Psoas muscle (tissue), 7 donors: ENCODE measurements at regions not wholly inside any gene's neighbourhood (a gene's known extent, or its start where the extent isn't known, plus 50 kb on each side); places are given as distances from the start of the nearest gene placed in this dataset.
A peak's percentile ranks its signal among the peaks of the same experiment; 100 is the strongest.

Experiments
- ATAC-seq, 4 donors: fragments of 200-7000 bp; cut with Tn5 transposase; one replicate each; pipeline ENCODE4 v1.9.1; 2020; ENCODE audit warnings: moderate library complexity in 3 of 4, mild to moderate bottlenecking in 2 of 4
- DNase-seq, 2 donors: peaks; one replicate each; pipeline ENCODE4 v3.0.0-alpha.2; 2020
- H3K27ac ChIP-seq: fragments of 200-600 bp; one replicate; pipeline ENCODE4 v1.8.0; 2022
- H3K27me3 ChIP-seq, 3 donors: fragments of 200-600 bp in 1 of 3; one replicate each; pipeline versions ENCODE4 v1.6.1 to v1.8.0; 2013 to 2022; ENCODE audit warnings: low read length in 2 of 3, mild to moderate bottlenecking in 2 of 3, moderate library complexity in 1 of 3; ENCODE audit not compliant: insufficient read depth in 3 of 3
- H3K36me3 ChIP-seq, 2 donors: fragments of 200-600 bp in 1 of 2; one replicate each; pipeline versions ENCODE4 v1.6.1 to v1.8.0; 2013 to 2022; ENCODE audit warnings: low read depth in 1 of 2, mild to moderate bottlenecking in 1 of 2, moderate library complexity in 1 of 2; ENCODE audit not compliant: insufficient read depth in 1 of 2
- H3K4me1 ChIP-seq: fragments of 200-600 bp; one replicate; pipeline ENCODE4 v1.8.0; 2022
- H3K4me3 ChIP-seq: fragments of 200-600 bp; one replicate; pipeline ENCODE4 v1.8.0; 2022; ENCODE audit warnings: mild to moderate bottlenecking
- H3K9me3 ChIP-seq: fragments of 200-600 bp; one replicate; pipeline ENCODE4 v1.8.0; 2022
- CTCF ChIP-seq: fragments of 200-600 bp; IDR thresholded peaks from one replicate; pipeline ENCODE4 v1.8.0; 2022; ENCODE audit warnings: antibody characterized with exemption
- WGBS, 3 donors: extraction: QIAGEN DNeasy Blood & Tissue Kit; methylation state at CpG; one replicate each; pipeline versions ENCODE4 v1.1.6 to v1.1.7; 2013; 5-methylcytosine and 5-hydroxymethylcytosine counted together
- intact Hi-C, 2 donors: fragments of 100-400 bp; cut with DNase I; formaldehyde crosslinking; loops; one replicate each; pipeline versions ENCODE4 v1.11.0 to v1.14.2; 2022
- donor health status: healthy with polysubstance abuse.
- donor health status: DM: no; HTN: no; CAD: no; lungs with moderate emphysema.
- donor health status: Bipolar disorder and iron deficiency.
- donor health status: healthy.
- donor health status: DM: yes; HTN: yes; CAD: no.
- donor health status: DM: no; HTN: no; CAD: no.
- donor health status: DM: yes; HTN: yes; CAD: no.

- 47 to 59% (median 48%) methylated on average over 9 of the region's 9 CpGs for WGBS, 3 donors
- intact Hi-C loops: loop anchor here (1.0 to 5.0 kb wide), 5 partner anchors 38 to 123 kb away; partner anchors contain the start of gene HNRNPU (in 2 of the 2)
Observed at GRCh38 chr1:244919320-244920282, 55.3 kb upstream of the HNRNPU start.

GRCh38 chr1:244918421-244919319 is 54.3 kb upstream of the HNRNPU start:
- Histone ChIP-seq H3K27me3 (no peaks in the 10 kb centered on the region), H3K27ac (peak overlapping the region; percentile 91), H3K4me1 (peaks cover 23% of the 10 kb centered on the region), H3K4me3 (peak overlapping the region; percentile 67), H3K9me3 (no peaks in the 10 kb centered on the region), H3K36me3 (no peaks in the 10 kb centered on the region)
- intact Hi-C loops: loop anchor here (1.0 to 5.0 kb wide), 3 partner anchors 54 to 124 kb away; partner anchors contain the start of gene HNRNPU (in 2 of the 2)
- TF ChIP-seq CTCF: peak; percentile 21
- 3 to 7% (median 4%) methylated on average over 53 to 62 of the region's 62 CpGs for WGBS, 3 donors
- ATAC-seq: peak; percentile 84 to 93 (median 88)
- DNase-seq: peak; percentile 70 to 86

More at GRCh38 chr1:244919320-244920282, 55.3 kb upstream of the HNRNPU start:
- Histone ChIP-seq H3K27me3 (no peaks in the 10 kb centered on the region), H3K36me3 (no peaks in the 10 kb centered on the region), H3K27ac (peak overlapping the region; percentile 91), H3K9me3 (no peaks in the 10 kb centered on the region), H3K4me3 (peak overlapping the region; percentile 67), H3K4me1 (peaks cover 23% of the 10 kb centered on the region)
- TF ChIP-seq CTCF: no peak
- DNase-seq (no peak), ATAC-seq (peak; percentile 43 to 73 (median 60))

GRCh38 chr1:244917073-244917670 is 52.8 kb upstream of the HNRNPU start:
- WGBS, 3 donors: 50 to 73% (median 55%) methylated on average over 14 of the region's 14 CpGs
- intact Hi-C loops: loop anchor here in 1 of 2 donors (5.0 kb wide), 1 partner anchor 125 kb away; no protein-coding TSS in a partner anchor
- DNase-seq: no peak
- no peaks in the 10 kb centered on the region for H3K27me3 ChIP-seq
- peak overlapping the region; percentile 91 for H3K27ac ChIP-seq
- H3K36me3 ChIP-seq: no peaks in the 10 kb centered on the region
- TF ChIP-seq CTCF: no peak
- ATAC-seq: no peak
- H3K9me3 ChIP-seq: no peaks in the 10 kb centered on the region
- H3K4me3 ChIP-seq: no peak overlapping the region
- peaks cover 22% of the 10 kb centered on the region for H3K4me1 ChIP-seq

GRCh38 chr1:244915736-244916135 is 51.4 kb upstream of the HNRNPU start:
- Histone ChIP-seq H3K27ac (peak overlapping the region; percentile 91), H3K36me3 (no peaks in the 10 kb centered on the region), H3K9me3 (no peaks in the 10 kb centered on the region), H3K27me3 (no peaks in the 10 kb centered on the region), H3K4me3 (no peak overlapping the region), H3K4me1 (peaks cover 12% of the 10 kb centered on the region)
- TF ChIP-seq CTCF: no peak
- ATAC-seq (peak in 1 of 4 donors; percentile 38), DNase-seq (no peak)
- intact Hi-C loops: loop anchor here in 1 of 2 donors (5.0 kb wide), 1 partner anchor 127 kb away; no protein-coding TSS in a partner anchor
- 37 to 48% (median 40%) methylated on average over 7 of the region's 7 CpGs for WGBS, 3 donors
